ENCODE measurements at regions not wholly inside any gene's neighbourhood (a gene's known extent, or its start where the extent isn't known, plus 50 kb on each side); places are given as distances from the start of the nearest gene placed in this dataset.
"Not testable (repeated sequence)": the region's sequence is repeated elsewhere in the genome, so short reads cannot be mapped to it uniquely, and the experiment has no call there.

GRCh38 chrX:27136325-27136724, 326.8 kb downstream of the PPP4R3C start:
- DNase-seq: no peak

- no peak for DNase-seq
Observed at GRCh38 chrX:27132862-27133261, 330.3 kb downstream of the PPP4R3C start.

GRCh38 chrX:27087176-27087575, 376.0 kb downstream of the PPP4R3C start:
- DNase-seq: not testable (repeated sequence)

- no peak for DNase-seq
Observed at GRCh38 chrX:27086237-27086636, 376.9 kb downstream of the PPP4R3C start.

- DNase-seq: no peak
Observed at GRCh38 chrX:27085346-27085745, 377.8 kb downstream of the PPP4R3C start.

GRCh38 chrX:27078371-27078770, 384.8 kb downstream of the PPP4R3C start:
- DNase-seq: no peak

- DNase-seq: no peak
Observed at GRCh38 chrX:27057883-27058282, 405.3 kb downstream of the PPP4R3C start.

- no peak for DNase-seq
Observed at GRCh38 chrX:27039332-27039731, 423.8 kb downstream of the PPP4R3C start.

- DNase-seq: peak; percentile 62
Observed at GRCh38 chrX:27008486-27008885, 454.7 kb downstream of the PPP4R3C start.

- DNase-seq: no peak
Observed at GRCh38 chrX:26999634-27000033, 463.5 kb downstream of the PPP4R3C start.

- no peak for DNase-seq
Observed at GRCh38 chrX:26958261-26958660, 504.9 kb downstream of the PPP4R3C start.

GRCh38 chrX:26954029-26954428, 509.1 kb downstream of the PPP4R3C start:
- no peak for DNase-seq

GRCh38 chrX:26952213-26952612, 510.9 kb downstream of the PPP4R3C start:
- no peak for DNase-seq

- no peak for DNase-seq
Observed at GRCh38 chrX:26927419-26927818, 535.7 kb downstream of the PPP4R3C start.

- no peak for DNase-seq
Observed at GRCh38 chrX:26925088-26925487, 538.1 kb downstream of the PPP4R3C start.

- no peak for DNase-seq
Observed at GRCh38 chrX:26922278-26922677, 540.9 kb downstream of the PPP4R3C start.

GRCh38 chrX:26918631-26919030, 544.5 kb downstream of the PPP4R3C start:
- peak; percentile 11 for DNase-seq

GRCh38 chrX:26916991-26917390, 546.1 kb downstream of the PPP4R3C start:
- DNase-seq: no peak

GRCh38 chrX:26915064-26915463, 548.1 kb downstream of the PPP4R3C start:
- DNase-seq: no peak

GRCh38 chrX:26914232-26914631, 548.9 kb downstream of the PPP4R3C start:
- DNase-seq: no peak

- not testable (repeated sequence) for DNase-seq
Observed at GRCh38 chrX:26911785-26912184, 551.4 kb downstream of the PPP4R3C start.

- no peak for DNase-seq
Observed at GRCh38 chrX:26909728-26910127, 553.4 kb downstream of the PPP4R3C start.

- DNase-seq: no peak
Observed at GRCh38 chrX:26908218-26908617, 554.9 kb downstream of the PPP4R3C start.

- DNase-seq: no peak
Observed at GRCh38 chrX:26889574-26889973, 573.6 kb downstream of the PPP4R3C start.

- no peak for DNase-seq
Observed at GRCh38 chrX:26873736-26874135, 589.4 kb downstream of the PPP4R3C start.

- DNase-seq: no peak
Observed at GRCh38 chrX:26871967-26872366, 591.2 kb downstream of the PPP4R3C start.
